Panc1 (cell line): ENCODE measurements at regions not wholly inside any gene's neighbourhood (a gene's known extent, or its start where the extent isn't known, plus 50 kb on each side); places are given as distances from the start of the nearest gene placed in this dataset.

Source experiments
- ATAC-seq: fragments of 200-7000 bp; cut with Tn5 transposase; 2 replicates; pipeline ENCODE4 v1.9.1; 2020; ENCODE audit warnings: mild to moderate bottlenecking, moderate library complexity
- BruUV-seq: library from RNA; stranded (reverse); fragments of 400-500 nt; replicated peaks from 2 replicates; lab custom pipeline; 2021; lab: Mats Ljungman, UMichigan
- CTCF ChIA-PET: fragments of 300-600 bp; sonication (Branson Sonifier 250); formaldehyde crosslinking; loops from one replicate; lab custom pipeline; 2022; ENCODE audit warnings: antibody characterized with exemption; lab: Charles Lee
- POLR2A ChIA-PET: fragments of 300-600 bp; sonication (Branson Sonifier 250); formaldehyde crosslinking; loops from one replicate; lab custom pipeline; 2022; ENCODE audit warnings: antibody characterized with exemption; lab: Charles Lee
- DNase-seq: peaks from one replicate; pipeline ENCODE4 v3.0.0-alpha.2; 2010; ENCODE audit warnings: low read depth, low spot score
- H3K27ac ChIP-seq: 2 replicates; pipeline ENCODE4 v1.5.1; 2011; ENCODE audit warnings: mild to moderate bottlenecking, low read length, inconsistent platforms
- H3K27me3 ChIP-seq: fragments of 200-500 bp; sonication (Bioruptor generic); 2 replicates; pipeline ENCODE4 v1.6.0; 2014; ENCODE audit warnings: low read length, inconsistent platforms; ENCODE audit not compliant: control insufficient read depth, insufficient read depth
- H3K36me3 ChIP-seq: fragments of 200-500 bp; sonication (Bioruptor generic); 2 replicates; pipeline ENCODE4 v1.5.1; 2014; ENCODE audit warnings: inconsistent platforms, mild to moderate bottlenecking, low read length, moderate library complexity; ENCODE audit not compliant: control insufficient read depth, insufficient read depth
- H3K4me1 ChIP-seq: 2 replicates; pipeline ENCODE4 v1.5.1; 2011; ENCODE audit warnings: inconsistent platforms, mild to moderate bottlenecking, low read length, moderate library complexity; ENCODE audit not compliant: control insufficient read depth, insufficient read depth
- H3K4me3 ChIP-seq, 2 experiments: 2 replicates each; pipeline ENCODE4 v1.5.1; 2011 to 2012; ENCODE audit warnings: low read depth in 2 of 2, low read length in 2 of 2, mild to moderate bottlenecking in 2 of 2, inconsistent platforms in 1 of 2, moderate library complexity in 1 of 2
- H3K9me3 ChIP-seq: fragments of 200-500 bp; sonication (Bioruptor generic); 2 replicates; pipeline ENCODE4 v1.5.1; 2014; ENCODE audit warnings: low read depth, mild to moderate bottlenecking, inconsistent platforms, low read length, moderate library complexity; ENCODE audit not compliant: control insufficient read depth, insufficient read depth
- POLR2AphosphoS5 ChIP-seq: IDR thresholded peaks from 2 replicates; pipeline ENCODE4 v1.6.1; 2012; ENCODE audit warnings: mild to moderate bottlenecking, low read depth, low read length, moderate library complexity
- SIN3A ChIP-seq: IDR thresholded peaks from 2 replicates; pipeline ENCODE4 v1.6.1; 2012; ENCODE audit warnings: low read depth, mild to moderate bottlenecking, low read length, moderate library complexity, borderline replicate concordance; ENCODE audit not compliant: insufficient read depth
- TCF7L2 ChIP-seq: IDR thresholded peaks from 2 replicates; pipeline ENCODE4 v1.6.1; 2011; ENCODE audit warnings: mild to moderate bottlenecking, low read depth, low read length, inconsistent platforms
- in situ Hi-C: cut with HindIII; loops from 2 replicates; pipeline ENCODE4 v1.10.0; 2016; ENCODE audit warnings: low sequenced_read_pairs, low pct_unique_long_range_greater_than_20kb
- intact Hi-C: fragments of 100-400 bp; cut with micrococcal nuclease; formaldehyde crosslinking; loops from one replicate; pipeline ENCODE4 v1.10.0; 2022; ENCODE audit not compliant: unreplicated experiment
- TF ChIP-seq, protein P1 (sequence below), 2 experiments: IDR thresholded peaks; 2 replicates each; pipeline ENCODE4 v1.6.1; 2011 to 2012; ENCODE audit warnings: low read depth in 2 of 2, control low read depth in 1 of 2, low read length in 1 of 2, mild to moderate bottlenecking in 1 of 2, moderate library complexity in 1 of 2; ENCODE audit not compliant: insufficient read depth in 1 of 2
- TF ChIP-seq, protein P2 (sequence below): fragments of 450-650 bp; IDR thresholded peaks from 2 replicates; pipeline ENCODE4 v1.5.1; 2017; ENCODE audit warnings: mild to moderate bottlenecking

DNA sequence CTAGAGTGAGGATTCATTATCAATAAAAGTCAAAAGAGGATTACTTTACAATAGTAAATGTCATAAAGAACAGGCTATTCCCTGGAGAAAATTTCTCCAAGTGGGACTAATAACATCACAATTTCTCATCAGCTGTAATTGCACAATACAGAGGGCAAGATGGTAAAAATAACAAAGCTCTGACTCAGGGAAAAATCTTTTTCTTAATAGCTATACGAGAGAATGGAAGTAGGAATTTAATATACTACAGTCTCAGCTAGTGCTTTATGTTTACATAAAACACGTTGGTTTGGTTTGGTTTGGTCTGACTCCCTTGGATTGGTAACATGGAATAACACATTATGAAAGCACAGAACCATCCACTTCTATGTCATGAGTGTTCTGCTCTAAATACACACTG lies 397.6 kb downstream of the LRRIQ3 start:
- intact Hi-C loops (no loop called here), in situ Hi-C loops (no loop called here)
- no peak overlapping the region for H3K27ac ChIP-seq
- ChIA-PET CTCF (no interaction called here), POLR2A (no interaction called here)
- TF ChIP-seq POLR2AphosphoS5 = no peak
- TF ChIP-seq TCF7L2 = no peak
- TF ChIP-seq, protein P1, sequence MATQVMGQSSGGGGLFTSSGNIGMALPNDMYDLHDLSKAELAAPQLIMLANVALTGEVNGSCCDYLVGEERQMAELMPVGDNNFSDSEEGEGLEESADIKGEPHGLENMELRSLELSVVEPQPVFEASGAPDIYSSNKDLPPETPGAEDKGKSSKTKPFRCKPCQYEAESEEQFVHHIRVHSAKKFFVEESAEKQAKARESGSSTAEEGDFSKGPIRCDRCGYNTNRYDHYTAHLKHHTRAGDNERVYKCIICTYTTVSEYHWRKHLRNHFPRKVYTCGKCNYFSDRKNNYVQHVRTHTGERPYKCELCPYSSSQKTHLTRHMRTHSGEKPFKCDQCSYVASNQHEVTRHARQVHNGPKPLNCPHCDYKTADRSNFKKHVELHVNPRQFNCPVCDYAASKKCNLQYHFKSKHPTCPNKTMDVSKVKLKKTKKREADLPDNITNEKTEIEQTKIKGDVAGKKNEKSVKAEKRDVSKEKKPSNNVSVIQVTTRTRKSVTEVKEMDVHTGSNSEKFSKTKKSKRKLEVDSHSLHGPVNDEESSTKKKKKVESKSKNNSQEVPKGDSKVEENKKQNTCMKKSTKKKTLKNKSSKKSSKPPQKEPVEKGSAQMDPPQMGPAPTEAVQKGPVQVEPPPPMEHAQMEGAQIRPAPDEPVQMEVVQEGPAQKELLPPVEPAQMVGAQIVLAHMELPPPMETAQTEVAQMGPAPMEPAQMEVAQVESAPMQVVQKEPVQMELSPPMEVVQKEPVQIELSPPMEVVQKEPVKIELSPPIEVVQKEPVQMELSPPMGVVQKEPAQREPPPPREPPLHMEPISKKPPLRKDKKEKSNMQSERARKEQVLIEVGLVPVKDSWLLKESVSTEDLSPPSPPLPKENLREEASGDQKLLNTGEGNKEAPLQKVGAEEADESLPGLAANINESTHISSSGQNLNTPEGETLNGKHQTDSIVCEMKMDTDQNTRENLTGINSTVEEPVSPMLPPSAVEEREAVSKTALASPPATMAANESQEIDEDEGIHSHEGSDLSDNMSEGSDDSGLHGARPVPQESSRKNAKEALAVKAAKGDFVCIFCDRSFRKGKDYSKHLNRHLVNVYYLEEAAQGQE (IDR thresholded peaks at IDR 0.05; ENCODE audit: insufficient read depth in 1 of 2, low read depth in 2 of 2, low read length in 1 of 2) = no peak
- TF ChIP-seq, protein P2, sequence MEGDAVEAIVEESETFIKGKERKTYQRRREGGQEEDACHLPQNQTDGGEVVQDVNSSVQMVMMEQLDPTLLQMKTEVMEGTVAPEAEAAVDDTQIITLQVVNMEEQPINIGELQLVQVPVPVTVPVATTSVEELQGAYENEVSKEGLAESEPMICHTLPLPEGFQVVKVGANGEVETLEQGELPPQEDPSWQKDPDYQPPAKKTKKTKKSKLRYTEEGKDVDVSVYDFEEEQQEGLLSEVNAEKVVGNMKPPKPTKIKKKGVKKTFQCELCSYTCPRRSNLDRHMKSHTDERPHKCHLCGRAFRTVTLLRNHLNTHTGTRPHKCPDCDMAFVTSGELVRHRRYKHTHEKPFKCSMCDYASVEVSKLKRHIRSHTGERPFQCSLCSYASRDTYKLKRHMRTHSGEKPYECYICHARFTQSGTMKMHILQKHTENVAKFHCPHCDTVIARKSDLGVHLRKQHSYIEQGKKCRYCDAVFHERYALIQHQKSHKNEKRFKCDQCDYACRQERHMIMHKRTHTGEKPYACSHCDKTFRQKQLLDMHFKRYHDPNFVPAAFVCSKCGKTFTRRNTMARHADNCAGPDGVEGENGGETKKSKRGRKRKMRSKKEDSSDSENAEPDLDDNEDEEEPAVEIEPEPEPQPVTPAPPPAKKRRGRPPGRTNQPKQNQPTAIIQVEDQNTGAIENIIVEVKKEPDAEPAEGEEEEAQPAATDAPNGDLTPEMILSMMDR = no peak
- no peak for TF ChIP-seq SIN3A
- DNase-seq = no peak
- no peak overlapping the region for H3K4me3 ChIP-seq
- H3K27me3 ChIP-seq = no peaks in the 10 kb centered on the region
- BruUV-seq = no TSS peak
- no peaks in the 10 kb centered on the region for H3K9me3 ChIP-seq
- H3K4me1 ChIP-seq = no peaks in the 10 kb centered on the region
- no peaks in the 10 kb centered on the region for H3K36me3 ChIP-seq
- no peak for ATAC-seq

GRCh38 chr1:73789965-73790364 lies 408.0 kb downstream of the LRRIQ3 start:
- Histone ChIP-seq H3K27me3 (no peaks in the 10 kb centered on the region; the same call in 1 of the 2 replicates), H3K9me3 (no peaks in the 10 kb centered on the region), H3K27ac (no peak overlapping the region), H3K36me3 (no peaks in the 10 kb centered on the region), H3K4me1 (no peaks in the 10 kb centered on the region), H3K4me3 (no peak overlapping the region)
- DNase-seq (no peak), ATAC-seq (no peak)
- in situ Hi-C loops = no loop called here
- intact Hi-C loops = no loop called here
- ChIA-PET CTCF (no interaction called here), POLR2A (no interaction called here)
- TF ChIP-seq TCF7L2 = no peak
- TF ChIP-seq SIN3A = no peak
- TF ChIP-seq POLR2AphosphoS5 = no peak
- TF ChIP-seq, protein P2 = no peak
- TF ChIP-seq, protein P1 (IDR thresholded peaks at IDR 0.05; ENCODE audit: insufficient read depth in 1 of 2, low read depth in 2 of 2, low read length in 1 of 2) = no peak
- BruUV-seq = no TSS peak
